GM23338 (cell line): ENCODE measurements at regions not wholly inside any gene's neighbourhood (a gene's known extent, or its start where the extent isn't known, plus 50 kb on each side); places are given as distances from the start of the nearest gene placed in this dataset.

Experiments used
- CREB1 ChIP-seq: fragments of 250-450 bp; sonication (Bioruptor Pico); IDR thresholded peaks from 2 replicates; pipeline ENCODE4 v1.5.0; 2020; ENCODE audit warnings: low read depth, mild to moderate bottlenecking, moderate library complexity
- CTCF ChIP-seq, 2 experiments: fragments of 200-600 bp in 1 of 2; sonication (generic) in 1 of 2; conservative IDR thresholded peaks; 2 replicates each; pipeline versions ENCODE4 v1.5.1 to v1.6.1; 2016 to 2017; ENCODE audit warnings: antibody characterized with exemption in 2 of 2, low read depth in 2 of 2, mild to moderate bottlenecking in 2 of 2, moderate library complexity in 1 of 2
- EZH2 ChIP-seq: fragments of 200-600 bp; sonication (generic); IDR thresholded peaks from one replicate; pipeline ENCODE4 v1.8.0; 2017; ENCODE audit warnings: antibody characterized with exemption, mild to moderate bottlenecking, low read depth; ENCODE audit not compliant: unreplicated experiment
- EZH2phosphoT487 ChIP-seq: fragments of 200-600 bp; sonication (generic); IDR thresholded peaks from one replicate; pipeline ENCODE4 v1.8.1; 2018; ENCODE audit warnings: antibody characterized with exemption; ENCODE audit not compliant: unreplicated experiment
- JUNB ChIP-seq: IDR thresholded peaks from one replicate; pipeline ENCODE4 v1.6.1; 2016; ENCODE audit warnings: antibody characterized with exemption; ENCODE audit not compliant: unreplicated experiment
- NANOG ChIP-seq: IDR thresholded peaks from 2 replicates; pipeline ENCODE4 v1.6.1; 2016; ENCODE audit warnings: antibody characterized with exemption, borderline replicate concordance
- POLR2AphosphoS5 ChIP-seq: IDR thresholded peaks from 2 replicates; pipeline ENCODE4 v1.6.1; 2016; ENCODE audit warnings: antibody characterized with exemption, low read depth
- REST ChIP-seq: IDR thresholded peaks from one replicate; pipeline ENCODE4 v1.6.1; 2018; ENCODE audit warnings: antibody characterized with exemption; ENCODE audit not compliant: unreplicated experiment
- STAT1 ChIP-seq: IDR thresholded peaks from one replicate; pipeline ENCODE4 v1.6.1; 2016; ENCODE audit warnings: antibody characterized with exemption; ENCODE audit not compliant: unreplicated experiment
- ZNF114 ChIP-seq: fragments of 250-450 bp; sonication (Bioruptor Pico); IDR thresholded peaks from 2 replicates; pipeline ENCODE4 v1.5.0; 2020; ENCODE audit warnings: mild to moderate bottlenecking, moderate library complexity
- ZNF331 ChIP-seq: fragments of 250-450 bp; sonication (Bioruptor Pico); IDR thresholded peaks from 2 replicates; pipeline ENCODE4 v1.5.0; 2020; ENCODE audit warnings: low read depth, mild to moderate bottlenecking, moderate library complexity

GRCh38 chr4:123218981-123219380, 177.6 kb upstream of the SPRY1 start:
- TF ChIP-seq POLR2AphosphoS5 = no peak
- TF ChIP-seq CTCF (conservative IDR thresholded peaks at IDR 0.05; ENCODE audit: low read depth in 2 of 2) = no peak
- TF ChIP-seq EZH2 = no peak
- TF ChIP-seq EZH2phosphoT487 = no peak
- TF ChIP-seq CREB1 = no peak
- TF ChIP-seq REST = no peak
- TF ChIP-seq ZNF114 (CRISPR knock-in tag) = no peak
- TF ChIP-seq STAT1 = no peak
- no peak for TF ChIP-seq NANOG
- TF ChIP-seq JUNB = no peak
- TF ChIP-seq ZNF331 (CRISPR knock-in tag) = no peak
